IMR-90 (cell line): ENCODE measurements at regions not wholly inside any gene's neighbourhood (a gene's known extent, or its start where the extent isn't known, plus 50 kb on each side); places are given as distances from the start of the nearest gene placed in this dataset.

Source experiments
- ATAC-seq: fragments of 200-7000 bp; cut with Tn5 transposase; 2 replicates; pipeline ENCODE4 v1.9.1; 2020; ENCODE audit warnings: low read depth, mild to moderate bottlenecking, moderate library complexity
- BruUV-seq: library from RNA; stranded (reverse); fragments of 400-500 nt; replicated peaks from 2 replicates; lab custom pipeline; 2021; lab: Mats Ljungman, UMichigan
- CTCF ChIA-PET: fragments of 300-600 bp; formaldehyde crosslinking; extraction: SDS; loops from one replicate; lab custom pipeline; 2021; ENCODE audit warnings: antibody characterized with exemption; lab: Yijun Ruan, JAX
- POLR2A ChIA-PET: fragments of 300-600 bp; sonication (Branson Sonifier 250); formaldehyde crosslinking; loops from one replicate; lab custom pipeline; 2022; ENCODE audit warnings: antibody characterized with exemption; ENCODE audit not compliant: unreplicated experiment; lab: Charles Lee
- DNase-seq: peaks from one replicate; pipeline ENCODE4 v3.0.0; 2013
- H2AFZ ChIP-seq: replicated peaks from 2 replicates; pipeline ENCODE3; 2013; ENCODE audit warnings: low read length, mild to moderate bottlenecking; ENCODE audit not compliant: poor library complexity
- H2AK5ac ChIP-seq: 2 replicates; pipeline ENCODE4 v1.6.1; 2013; ENCODE audit warnings: low read depth, low read length, inconsistent platforms
- H2AK9ac ChIP-seq: replicated peaks from 2 replicates; pipeline ENCODE3; 2013; ENCODE audit warnings: mild to moderate bottlenecking, low read depth, low read length, moderate library complexity; ENCODE audit not compliant: poor library complexity
- H2BK120ac ChIP-seq: 2 replicates; pipeline ENCODE4 v1.6.1; 2013; ENCODE audit warnings: low read depth, low read length, inconsistent platforms
- H2BK15ac ChIP-seq: 3 replicates; pipeline ENCODE4 v1.6.1; 2013; ENCODE audit warnings: low read depth, low read length, inconsistent platforms
- H2BK20ac ChIP-seq: 2 replicates; pipeline ENCODE4 v1.6.1; 2013; ENCODE audit warnings: low read depth, mild to moderate bottlenecking, inconsistent platforms, low read length, moderate library complexity
- H2BK5ac ChIP-seq: 2 replicates; pipeline ENCODE4 v1.6.1; 2013; ENCODE audit warnings: mild to moderate bottlenecking, low read depth, low read length, inconsistent platforms; ENCODE audit not compliant: poor library complexity, severe bottlenecking
- H3K14ac ChIP-seq: replicated peaks from 2 replicates; pipeline ENCODE4 v1.6.1; 2013; ENCODE audit warnings: low read depth, low read length, inconsistent platforms
- H3K18ac ChIP-seq: 2 replicates; pipeline ENCODE4 v1.6.1; 2013; ENCODE audit warnings: low read depth, low read length, control low read depth
- H3K23ac ChIP-seq: 2 replicates; pipeline ENCODE4 v1.6.1; 2013; ENCODE audit warnings: low read depth, low read length, inconsistent platforms
- H3K27ac ChIP-seq: 2 replicates; pipeline ENCODE4 v1.5.1; 2013; ENCODE audit warnings: mild to moderate bottlenecking, control low read depth, low read length; ENCODE audit not compliant: insufficient read depth
- H3K27me3 ChIP-seq: 2 replicates; pipeline ENCODE4 v1.6.1; 2013; ENCODE audit warnings: low read length; ENCODE audit not compliant: control insufficient read depth, insufficient read depth
- H3K36me3 ChIP-seq: 2 replicates; pipeline ENCODE4 v1.6.1; 2013; ENCODE audit warnings: low read length, mixed read lengths; ENCODE audit not compliant: control insufficient read depth, insufficient read depth
- H3K4ac ChIP-seq: 2 replicates; pipeline ENCODE4 v1.6.1; 2013; ENCODE audit warnings: low read depth, low read length, inconsistent platforms
- H3K4me1 ChIP-seq: 2 replicates; pipeline ENCODE4 v1.6.1; 2013; ENCODE audit warnings: low read length, mixed read lengths; ENCODE audit not compliant: control insufficient read depth, insufficient read depth
- H3K4me2 ChIP-seq: 2 replicates; pipeline ENCODE4 v1.6.1; 2013; ENCODE audit warnings: low read depth, mild to moderate bottlenecking, control low read depth, low read length, moderate library complexity
- H3K4me3 ChIP-seq: 2 replicates; pipeline ENCODE4 v1.5.1; 2013; ENCODE audit warnings: low read depth, mild to moderate bottlenecking, control low read depth, low read length, moderate library complexity; ENCODE audit not compliant: insufficient read depth
- H3K56ac ChIP-seq: 2 replicates; pipeline ENCODE4 v1.6.1; 2013; ENCODE audit warnings: low read length, inconsistent platforms; ENCODE audit not compliant: insufficient read depth; ENCODE audit errors: extremely low read depth
- H3K79me1 ChIP-seq, 2 experiments: 2 replicates each; pipeline ENCODE4 v1.6.1; 2013; ENCODE audit warnings: low read length in 2 of 2, inconsistent platforms in 1 of 2, low read depth in 1 of 2
- H3K9ac ChIP-seq: 2 replicates; pipeline ENCODE4 v1.6.1; 2013; ENCODE audit warnings: low read depth, low read length, control low read depth
- H3K9me1 ChIP-seq: 2 replicates; pipeline ENCODE4 v1.6.1; 2013; ENCODE audit warnings: low read length, inconsistent platforms; ENCODE audit not compliant: insufficient read depth
- H3K9me3 ChIP-seq: 2 replicates; pipeline ENCODE4 v1.6.1; 2013; ENCODE audit warnings: low read length; ENCODE audit not compliant: control insufficient read depth, insufficient read depth
- H4K20me1 ChIP-seq: 2 replicates; pipeline ENCODE4 v1.6.1; 2013; ENCODE audit warnings: low read length, inconsistent platforms; ENCODE audit not compliant: insufficient read depth
- H4K5ac ChIP-seq: 2 replicates; pipeline ENCODE4 v1.6.1; 2013; ENCODE audit warnings: mild to moderate bottlenecking, low read depth, low read length, control low read depth
- H4K8ac ChIP-seq, 2 experiments: 2 replicates each; pipeline ENCODE4 v1.6.1; 2013; ENCODE audit warnings: low read depth in 2 of 2, low read length in 2 of 2, control low read depth in 1 of 2, inconsistent platforms in 1 of 2
- H4K91ac ChIP-seq: 2 replicates; pipeline ENCODE4 v1.6.1; 2013; ENCODE audit warnings: low read depth, low read length, inconsistent platforms; ENCODE audit not compliant: insufficient read depth
- ELK1 ChIP-seq: fragments of 150-350 bp; IDR thresholded peaks from 2 replicates; pipeline ENCODE4 v1.6.1; 2016; ENCODE audit warnings: low read depth, mild to moderate bottlenecking, low read length, moderate library complexity, borderline replicate concordance
- MAFK ChIP-seq: IDR thresholded peaks from 2 replicates; pipeline ENCODE4 v1.6.1; 2012; ENCODE audit warnings: low read depth, low read length, improper control_type of control experiment
- WGBS, 2 experiments: methylation state at CpG; one replicate each; pipeline versions ENCODE4 v1.1.5 to v1.1.7; 2013; ENCODE audit warnings: missing lambda C conversion rate in 2 of 2; ENCODE audit not compliant: insufficient read length in 1 of 2; ENCODE audit errors: extremely low coverage in 2 of 2; 5-methylcytosine and 5-hydroxymethylcytosine counted together
- dilution Hi-C: fragments of 300-500 bp; cut with HindIII; formaldehyde crosslinking; loops from one replicate; pipeline ENCODE4 v1.14.3; 2018; ENCODE audit warnings: low sequenced_read_pairs; ENCODE audit not compliant: unreplicated experiment
- in situ Hi-C: fragments of 300-500 bp; cut with MboI; formaldehyde crosslinking; loops from 3 replicates; pipeline ENCODE4 v1.14.3; 2019; ENCODE audit warnings: low sequenced_read_pairs, inconsistent platforms, mixed read lengths
- intact Hi-C: fragments of 100-400 bp; cut with micrococcal nuclease; formaldehyde crosslinking; loops from 2 replicates; pipeline ENCODE4 v1.10.0; 2022

- Histone ChIP-seq H4K20me1 (no peaks in the 10 kb centered on the region), H4K8ac (no peak overlapping the region), H3K23ac (no peak overlapping the region), H2AK9ac (no peak overlapping the region), H3K56ac (no peak overlapping the region), H3K9ac (no peak overlapping the region), H3K27me3 (no peaks in the 10 kb centered on the region), H3K18ac (no peak overlapping the region), H3K36me3 (no peaks in the 10 kb centered on the region), H3K9me1 (peaks cover 3% of the 10 kb centered on the region; the same call in 1 of the 2 replicates), H2BK120ac (no peak overlapping the region), H2BK15ac (no peak overlapping the region), H3K4me1 (peaks cover 4% of the 10 kb centered on the region; the same call in 1 of the 2 replicates), H3K14ac (no peak overlapping the region), H4K91ac (no peak overlapping the region), H3K4me2 (no peak overlapping the region), H2BK5ac (no peak overlapping the region), H3K79me1 (no peaks in the 10 kb centered on the region), H2BK20ac (no peak overlapping the region), H2AFZ (no peak overlapping the region), H3K27ac (no peak overlapping the region), H3K4ac (no peak overlapping the region), H4K5ac (no peak overlapping the region), H3K4me3 (no peak overlapping the region), H2AK5ac (no peak overlapping the region), H3K9me3 (no peaks in the 10 kb centered on the region)
- in situ Hi-C loops (no loop called here), intact Hi-C loops (no loop called here), dilution Hi-C loops (no loop called here)
- DNase-seq: no peak
- ChIA-PET POLR2A (no interaction called here), CTCF (no interaction called here)
- WGBS, 2 experiments: no CpG with 5 or more reads among the region's 2 CpGs
- no TSS peak for BruUV-seq
- peak; percentile 83 for TF ChIP-seq MAFK
- no peak for TF ChIP-seq ELK1
- ATAC-seq: no peak
Measured at GRCh38 chr15:95606551-95606950, 723.9 kb upstream of the NR2F2 start.
